Nephron (organoid): ENCODE measurements at regions not wholly inside any gene's neighbourhood (a gene's known extent, or its start where the extent isn't known, plus 50 kb on each side); places are given as distances from the start of the nearest gene placed in this dataset.

Source experiments
- H3K27ac Mint-ChIP-seq, 3 experiments: 2 replicates each; pipeline ENCODE4 v1.8.0; 2020; ENCODE audit warnings: mixed read lengths in 3 of 3, mild to moderate bottlenecking in 2 of 3, moderate library complexity in 1 of 3
- H3K27me3 Mint-ChIP-seq: 2 replicates; pipeline ENCODE4 v1.8.0; 2021; ENCODE audit warnings: low read depth, mild to moderate bottlenecking, moderate library complexity, mixed read lengths
- H3K36me3 Mint-ChIP-seq: 2 replicates; pipeline ENCODE4 v1.8.0; 2020; ENCODE audit warnings: low read depth, mixed read lengths
- H3K4me1 Mint-ChIP-seq: 2 replicates; pipeline ENCODE4 v1.8.0; 2020; ENCODE audit warnings: mixed read lengths
- H3K4me3 Mint-ChIP-seq, 3 experiments: 2 replicates each; pipeline ENCODE4 v1.8.0; 2020; ENCODE audit warnings: mild to moderate bottlenecking in 3 of 3, mixed read lengths in 3 of 3, moderate library complexity in 2 of 3
- H3K9me3 Mint-ChIP-seq: 2 replicates; pipeline ENCODE4 v1.8.0; 2020; ENCODE audit warnings: mixed read lengths
- TF ChIP-seq, protein P1 (sequence below), 3 experiments: fragments of 200-600 bp; sonication (generic); IDR thresholded peaks; one replicate each; pipeline ENCODE4 v1.5.0; 2021; ENCODE audit warnings: antibody characterized with exemption in 3 of 3; ENCODE audit not compliant: unreplicated experiment in 3 of 3

DNA sequence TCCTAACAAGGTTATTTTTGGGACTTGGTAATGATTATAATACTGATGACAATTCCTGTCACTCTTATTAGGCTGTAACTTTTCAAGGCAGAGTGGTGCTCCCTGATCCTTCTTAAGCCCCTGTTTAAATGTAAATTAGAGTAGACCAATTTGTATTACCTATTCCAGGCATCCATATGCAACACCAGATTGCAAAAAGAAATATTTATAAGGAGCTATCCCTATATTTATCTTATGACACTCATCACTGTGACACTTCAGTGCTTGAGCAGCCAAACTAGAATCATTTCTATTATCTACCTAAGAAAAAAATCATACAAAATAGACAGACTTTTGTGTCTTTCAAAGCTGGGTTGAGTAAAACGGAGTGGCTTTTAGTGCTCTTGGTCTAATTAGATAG, 462.7 kb downstream of the ADGRL2 start:
- Mint-ChIP-seq H3K27me3 (peaks cover 4% of the 10 kb centered on the region), H3K36me3 (no peaks in the 10 kb centered on the region), H3K9me3 (no peaks in the 10 kb centered on the region), H3K4me3 (no peak overlapping the region), H3K27ac (no peak overlapping the region), H3K4me1 (peaks cover 11% of the 10 kb centered on the region)
- TF ChIP-seq, protein P1, sequence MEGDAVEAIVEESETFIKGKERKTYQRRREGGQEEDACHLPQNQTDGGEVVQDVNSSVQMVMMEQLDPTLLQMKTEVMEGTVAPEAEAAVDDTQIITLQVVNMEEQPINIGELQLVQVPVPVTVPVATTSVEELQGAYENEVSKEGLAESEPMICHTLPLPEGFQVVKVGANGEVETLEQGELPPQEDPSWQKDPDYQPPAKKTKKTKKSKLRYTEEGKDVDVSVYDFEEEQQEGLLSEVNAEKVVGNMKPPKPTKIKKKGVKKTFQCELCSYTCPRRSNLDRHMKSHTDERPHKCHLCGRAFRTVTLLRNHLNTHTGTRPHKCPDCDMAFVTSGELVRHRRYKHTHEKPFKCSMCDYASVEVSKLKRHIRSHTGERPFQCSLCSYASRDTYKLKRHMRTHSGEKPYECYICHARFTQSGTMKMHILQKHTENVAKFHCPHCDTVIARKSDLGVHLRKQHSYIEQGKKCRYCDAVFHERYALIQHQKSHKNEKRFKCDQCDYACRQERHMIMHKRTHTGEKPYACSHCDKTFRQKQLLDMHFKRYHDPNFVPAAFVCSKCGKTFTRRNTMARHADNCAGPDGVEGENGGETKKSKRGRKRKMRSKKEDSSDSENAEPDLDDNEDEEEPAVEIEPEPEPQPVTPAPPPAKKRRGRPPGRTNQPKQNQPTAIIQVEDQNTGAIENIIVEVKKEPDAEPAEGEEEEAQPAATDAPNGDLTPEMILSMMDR (IDR thresholded peaks at IDR 0.05; ENCODE audit: unreplicated experiment in 3 of 3): no peak

DNA sequence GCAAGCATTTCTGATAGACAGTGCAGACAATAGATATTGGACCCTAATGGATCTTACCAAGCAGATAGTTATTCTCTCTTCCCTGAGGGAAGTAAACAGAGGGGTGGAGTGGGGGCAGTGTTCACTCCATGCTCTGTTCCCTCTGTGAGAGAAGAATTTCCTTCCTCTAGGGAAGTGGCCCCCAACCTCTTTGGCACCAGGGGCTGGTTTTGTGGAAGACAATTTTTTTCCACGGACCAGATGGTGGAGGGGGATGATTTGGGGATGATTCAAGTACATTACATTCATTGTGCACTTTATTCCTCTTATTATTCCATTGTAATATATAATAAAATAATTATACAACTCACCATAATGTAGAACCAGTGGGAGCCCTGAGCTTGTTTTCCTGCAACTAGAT, 459.9 kb downstream of the ADGRL2 start:
- H3K4me1 Mint-ChIP-seq: peaks cover 6% of the 10 kb centered on the region
- TF ChIP-seq, protein P1 (IDR thresholded peaks at IDR 0.05; ENCODE audit: unreplicated experiment in 3 of 3): no peak

DNA sequence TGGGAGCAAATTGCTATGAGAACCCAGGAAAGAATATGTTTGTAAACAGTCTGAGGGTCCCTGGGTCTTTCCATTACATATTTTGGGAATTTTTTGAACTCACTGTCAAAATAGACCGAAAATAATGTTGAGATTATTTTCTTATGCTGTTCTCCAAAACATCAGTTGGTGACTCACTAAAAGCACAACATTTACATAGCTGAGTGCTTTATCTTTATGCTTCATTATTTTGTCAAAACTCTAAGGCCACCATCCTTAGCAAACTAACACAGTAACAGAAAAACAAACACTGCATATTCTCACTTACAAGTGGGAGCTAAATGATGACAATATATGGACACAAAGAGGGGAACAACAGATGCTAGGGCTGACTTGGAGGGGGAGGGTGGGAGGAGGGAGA, 459.3 kb downstream of the ADGRL2 start:
- Mint-ChIP-seq H3K9me3 (no peaks in the 10 kb centered on the region), H3K27ac (no peak overlapping the region), H3K4me3 (no peak overlapping the region), H3K36me3 (no peaks in the 10 kb centered on the region), H3K4me1 (peaks cover 6% of the 10 kb centered on the region), H3K27me3 (no peaks in the 10 kb centered on the region)
- TF ChIP-seq, protein P1 (IDR thresholded peaks at IDR 0.05; ENCODE audit: unreplicated experiment in 3 of 3): no peak

More for the DNA sequence above, 459.9 kb downstream of the ADGRL2 start:
- no peak overlapping the region for H3K4me3 Mint-ChIP-seq
- no peaks in the 10 kb centered on the region for H3K9me3 Mint-ChIP-seq
- no peaks in the 10 kb centered on the region for H3K36me3 Mint-ChIP-seq
- no peaks in the 10 kb centered on the region for H3K27me3 Mint-ChIP-seq
- no peak overlapping the region for H3K27ac Mint-ChIP-seq

DNA sequence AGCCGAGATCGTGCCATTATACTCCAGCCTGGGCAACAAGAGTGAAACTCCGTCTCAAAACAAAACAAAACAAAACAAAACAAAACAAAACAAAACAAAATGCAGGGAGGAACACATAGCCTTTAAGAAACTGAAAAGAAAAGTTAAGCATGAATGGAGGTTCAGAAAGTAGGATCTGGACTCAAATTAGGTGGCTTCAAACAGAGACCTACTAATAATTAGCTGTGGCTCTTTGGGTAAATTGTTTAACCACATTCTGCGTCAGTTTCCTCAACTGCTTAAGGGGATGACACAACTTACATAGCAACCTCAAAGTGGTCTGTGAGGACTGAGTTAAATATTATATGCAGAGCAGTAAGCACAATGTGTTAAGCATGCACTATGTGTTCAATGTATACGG, 458.2 kb downstream of the ADGRL2 start:
- H3K27me3 Mint-ChIP-seq: no peaks in the 10 kb centered on the region
- H3K27ac Mint-ChIP-seq: no peak overlapping the region
- no peaks in the 10 kb centered on the region for H3K36me3 Mint-ChIP-seq
- no peak overlapping the region for H3K4me3 Mint-ChIP-seq
- TF ChIP-seq, protein P1 (IDR thresholded peaks at IDR 0.05; ENCODE audit: unreplicated experiment in 3 of 3): no peak
- no peaks in the 10 kb centered on the region for H3K9me3 Mint-ChIP-seq
- H3K4me1 Mint-ChIP-seq: peaks cover 6% of the 10 kb centered on the region

DNA sequence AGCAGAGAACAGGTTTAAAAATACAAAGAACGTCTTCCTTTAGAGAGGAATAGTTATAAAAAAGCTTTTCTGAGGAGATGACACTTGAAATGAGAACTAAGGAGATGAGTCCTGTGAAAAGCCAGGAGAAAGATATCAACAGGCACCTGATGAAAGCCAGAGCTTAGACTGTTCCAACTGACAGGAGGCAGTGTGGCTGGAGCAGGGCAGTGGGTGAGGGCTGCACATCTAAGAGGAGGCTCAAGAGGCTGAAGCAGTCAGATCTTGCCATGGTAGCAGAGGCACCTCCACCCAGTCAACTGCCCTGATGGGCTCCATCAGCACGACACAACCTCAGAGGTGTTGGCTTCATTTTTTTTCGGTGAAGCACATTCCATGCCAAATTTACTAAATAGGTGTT, 445.3 kb downstream of the ADGRL2 start:
- Mint-ChIP-seq H3K4me1 (no peaks in the 10 kb centered on the region), H3K4me3 (no peak overlapping the region), H3K36me3 (no peaks in the 10 kb centered on the region), H3K9me3 (peaks cover 15% of the 10 kb centered on the region), H3K27me3 (no peaks in the 10 kb centered on the region), H3K27ac (no peak overlapping the region)
- TF ChIP-seq, protein P1 (IDR thresholded peaks at IDR 0.05; ENCODE audit: unreplicated experiment in 3 of 3): no peak

DNA sequence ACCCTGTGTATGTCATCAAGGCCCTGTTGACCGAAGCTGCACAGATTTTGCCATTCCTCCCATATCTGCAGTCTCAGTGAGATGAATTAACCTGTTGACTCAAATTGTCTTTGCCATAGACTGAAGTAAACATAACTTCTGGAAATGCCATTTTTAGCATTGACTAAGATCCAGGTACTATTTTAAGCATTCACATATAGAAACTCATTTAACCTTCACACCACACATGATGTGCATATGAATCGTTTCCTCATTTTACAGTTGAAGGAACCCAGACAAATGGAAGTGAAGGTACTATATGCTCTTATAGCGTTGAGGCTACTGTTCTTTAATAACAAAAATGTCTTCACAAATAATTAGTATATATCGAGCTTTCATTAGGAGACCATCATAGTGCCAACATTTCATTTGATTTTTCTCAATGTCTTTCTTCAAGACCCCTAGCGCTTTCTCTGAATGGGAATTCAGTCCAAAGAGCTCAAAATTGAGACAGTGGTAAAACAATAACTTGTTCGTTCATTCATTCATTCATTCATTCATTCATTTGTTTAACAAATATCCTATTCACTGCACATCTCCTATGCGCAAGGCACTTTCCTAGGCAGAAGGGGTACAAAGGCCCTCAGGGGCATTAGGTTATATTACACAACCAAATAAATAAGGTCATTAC, 444.7 kb downstream of the ADGRL2 start:
- no peak overlapping the region for H3K4me3 Mint-ChIP-seq
- H3K9me3 Mint-ChIP-seq: peaks cover 15% of the 10 kb centered on the region
- H3K36me3 Mint-ChIP-seq: no peaks in the 10 kb centered on the region
- no peaks in the 10 kb centered on the region for H3K4me1 Mint-ChIP-seq
- H3K27me3 Mint-ChIP-seq: no peaks in the 10 kb centered on the region
- TF ChIP-seq, protein P1 (IDR thresholded peaks at IDR 0.05; ENCODE audit: unreplicated experiment in 3 of 3): no peak
- H3K27ac Mint-ChIP-seq: no peak overlapping the region
